ENCODE measurements at regions not wholly inside any gene's neighbourhood (a gene's known extent, or its start where the extent isn't known, plus 50 kb on each side); places are given as distances from the start of the nearest gene placed in this dataset.

GRCh38 chr3:70832834-70833205, 520.4 kb upstream of the MDFIC2 start:
- ChIA-PET CTCF (interaction anchor here (0.8 kb wide), 1 partner anchor 12 kb away, joined by 3 read pairs; no protein-coding TSS in a partner anchor), POLR2A (no interaction called here)
- DNase-seq (ENCODE audit: extremely low spot score): no peak
- TF ChIP-seq CTCF (IDR thresholded peaks at IDR 0.05; ENCODE audit: control extremely low read depth, extremely low read depth, low read depth, missing control alignments): no peak

- no peak for TF ChIP-seq CTCF (IDR thresholded peaks at IDR 0.05; ENCODE audit: control extremely low read depth, extremely low read depth, low read depth, missing control alignments)
- DNase-seq (ENCODE audit: extremely low spot score): no peak
- ChIA-PET CTCF (interaction anchor here (0.8 kb wide), 1 partner anchor 11 kb away, joined by 3 read pairs; no protein-coding TSS in a partner anchor), POLR2A (no interaction called here)
These were observed 519.8 kb upstream of the MDFIC2 start for GRCh38 chr3:70832089-70832833.

GRCh38 chr3:70829092-70829491, 516.7 kb upstream of the MDFIC2 start:
- POLR2A ChIA-PET: no interaction called here
- DNase-seq (ENCODE audit: extremely low spot score): no peak

GRCh38 chr3:70824773-70825172, 512.3 kb upstream of the MDFIC2 start:
- ChIA-PET POLR2A (no interaction called here), CTCF (no interaction called here)
- DNase-seq (ENCODE audit: extremely low spot score): no peak
- no peak for TF ChIP-seq CTCF (IDR thresholded peaks at IDR 0.05; ENCODE audit: control extremely low read depth, extremely low read depth, low read depth, missing control alignments)

More at GRCh38 chr3:70829092-70829491, 516.7 kb upstream of the MDFIC2 start:
- CTCF ChIA-PET: no interaction called here
- TF ChIP-seq CTCF (IDR thresholded peaks at IDR 0.05; ENCODE audit: control extremely low read depth, extremely low read depth, low read depth, missing control alignments): no peak

- DNase-seq (ENCODE audit: extremely low spot score): no peak
- no peak for TF ChIP-seq CTCF (IDR thresholded peaks at IDR 0.05; ENCODE audit: control extremely low read depth, extremely low read depth, low read depth, missing control alignments)
- POLR2A ChIA-PET: no interaction called here
- CTCF ChIA-PET: no interaction called here
These were observed 511.6 kb upstream of the MDFIC2 start for GRCh38 chr3:70824078-70824477.

GRCh38 chr3:70823622-70824021, 511.2 kb upstream of the MDFIC2 start:
- ChIA-PET CTCF (no interaction called here), POLR2A (no interaction called here)
- TF ChIP-seq CTCF (IDR thresholded peaks at IDR 0.05; ENCODE audit: control extremely low read depth, extremely low read depth, low read depth, missing control alignments): no peak
- DNase-seq (ENCODE audit: extremely low spot score): no peak
